D721Med (cell line): ENCODE measurements at regions not wholly inside any gene's neighbourhood (a gene's known extent, or its start where the extent isn't known, plus 50 kb on each side); places are given as distances from the start of the nearest gene placed in this dataset.
"Not testable (repeated sequence)": the region's sequence is repeated elsewhere in the genome, so short reads cannot be mapped to it uniquely, and the experiment has no call there.

Experiments used
- DNase-seq: peaks from one replicate; pipeline ENCODE4 v3.0.0; 2011; ENCODE audit warnings: low spot score; ENCODE audit not compliant: insufficient read length
- FAIRE-seq: peaks from 2 replicates; lab custom pipeline; 2011; peaks lifted over from hg19 to GRCh38; lab: Jason Lieb, UNC
- CTCF ChIP-seq: IDR thresholded peaks from 2 replicates; pipeline ENCODE4 v1.5.1; 2012; ENCODE audit warnings: mild to moderate bottlenecking, control low read depth; ENCODE audit not compliant: insufficient read depth; ENCODE audit errors: missing control alignments

GRCh38 chr7:23894892-23895569 lies 185.0 kb downstream of the STK31 start:
- no peak for TF ChIP-seq CTCF
- FAIRE-seq (no peak), DNase-seq (no peak)

- DNase-seq (no peak), FAIRE-seq (no peak)
- TF ChIP-seq CTCF = no peak
Observed at GRCh38 chr7:23895666-23896096, 185.7 kb downstream of the STK31 start.

- TF ChIP-seq CTCF = no peak
- FAIRE-seq (no peak), DNase-seq (no peak)
Observed at GRCh38 chr7:23898619-23899018, 188.6 kb downstream of the STK31 start.

GRCh38 chr7:23904901-23905300 lies 194.9 kb downstream of the STK31 start:
- DNase-seq, FAIRE-seq: not testable (repeated sequence)

- DNase-seq (no peak), FAIRE-seq (no peak)
- TF ChIP-seq CTCF = no peak
Observed at GRCh38 chr7:23907012-23907411, 197.0 kb downstream of the STK31 start.

GRCh38 chr7:23909426-23909825 lies 199.4 kb downstream of the STK31 start:
- DNase-seq = no peak
- FAIRE-seq = no peak
- no peak for TF ChIP-seq CTCF

GRCh38 chr7:23912065-23912464 lies 202.0 kb downstream of the STK31 start:
- FAIRE-seq (no peak), DNase-seq (no peak)
- no peak for TF ChIP-seq CTCF

- TF ChIP-seq CTCF = no peak
- DNase-seq = no peak
- no peak for FAIRE-seq
Observed at GRCh38 chr7:23913016-23913415, 203.0 kb downstream of the STK31 start.
